Neural cell (in vitro differentiated cells): ENCODE measurements at regions not wholly inside any gene's neighbourhood (a gene's known extent, or its start where the extent isn't known, plus 50 kb on each side); places are given as distances from the start of the nearest gene placed in this dataset.

ENCODE experiments used
- H2AFZ ChIP-seq: fragments of 200-600, 300-800 bp; sonication (generic), shearing (Covaris generic); 2 replicates; pipeline ENCODE4 v1.6.0; 2014; ENCODE audit warnings: low read depth, mild to moderate bottlenecking, antibody characterized with exemption, low read length, moderate library complexity
- H3F3A ChIP-seq: fragments of 200-600 bp; shearing (Covaris generic); 2 replicates; pipeline ENCODE4 v1.6.1; 2016; ENCODE audit warnings: mild to moderate bottlenecking, moderate library complexity, mixed read lengths, antibody characterized with exemption, low read length; ENCODE audit not compliant: insufficient read depth, poor library complexity, severe bottlenecking
- H3K27ac ChIP-seq: fragments of 200-600, 300-800 bp; sonication (generic), shearing (Covaris generic); 2 replicates; pipeline ENCODE4 v1.5.1; 2014; ENCODE audit warnings: mild to moderate bottlenecking, low read length, moderate library complexity
- H3K27me3 ChIP-seq: fragments of 300-800, 200-600 bp; sonication (generic), shearing (Covaris generic); 2 replicates; pipeline ENCODE4 v1.6.0; 2014; ENCODE audit warnings: mild to moderate bottlenecking, low read depth, low read length, moderate library complexity; ENCODE audit not compliant: insufficient read depth
- H3K36me3 ChIP-seq: fragments of 300-800, 200-600 bp; sonication (generic), shearing (Covaris generic); 2 replicates; pipeline ENCODE4 v1.5.1; 2014; ENCODE audit warnings: mild to moderate bottlenecking, antibody characterized with exemption, low read length, moderate library complexity; ENCODE audit not compliant: insufficient read depth
- H3K4me2 ChIP-seq: fragments of 300-800, 200-600 bp; sonication (generic), shearing (Covaris generic); 2 replicates; pipeline ENCODE4 v1.6.0; 2014; ENCODE audit warnings: mild to moderate bottlenecking, low read length
- H3K4me3 ChIP-seq: fragments of 300-800, 200-600 bp; sonication (generic), shearing (Covaris generic); 2 replicates; pipeline ENCODE4 v1.5.1; 2014; ENCODE audit warnings: mild to moderate bottlenecking, low read length, moderate library complexity
- H3K79me2 ChIP-seq: fragments of 200-600 bp; shearing (Covaris generic); replicated peaks from 2 replicates; pipeline ENCODE4 v1.6.0; 2014; ENCODE audit warnings: mild to moderate bottlenecking, low read length, moderate library complexity; ENCODE audit not compliant: insufficient read depth
- H3K9ac ChIP-seq: fragments of 300-800, 200-600 bp; sonication (generic), shearing (Covaris generic); 2 replicates; pipeline ENCODE4 v1.6.1; 2016; ENCODE audit warnings: mild to moderate bottlenecking, low read length, mixed read lengths
- H3K9me2 ChIP-seq: fragments of 200-600 bp; shearing (Covaris generic); 2 replicates; pipeline ENCODE4 v1.6.1; 2016; ENCODE audit warnings: mild to moderate bottlenecking, low read length, mixed read lengths; ENCODE audit not compliant: insufficient read depth
- H3K9me3 ChIP-seq: fragments of 200-600, 300-800 bp; sonication (generic), shearing (Covaris generic); 2 replicates; pipeline ENCODE4 v1.6.1; 2016; ENCODE audit warnings: mild to moderate bottlenecking, mixed run types, low read length, moderate library complexity, mixed read lengths
- H4K20me1 ChIP-seq: fragments of 200-600 bp; shearing (Covaris generic); 2 replicates; pipeline ENCODE4 v1.6.1; 2016; ENCODE audit warnings: mild to moderate bottlenecking, mixed run types; ENCODE audit not compliant: insufficient read depth
- CTCF ChIP-seq: fragments of 450-650 bp; IDR thresholded peaks from 2 replicates; pipeline ENCODE4 v1.5.1; 2014; ENCODE audit warnings: antibody characterized with exemption, mild to moderate bottlenecking, moderate library complexity; ENCODE audit not compliant: poor library complexity, severe bottlenecking
- EP300 ChIP-seq: fragments of 450-650 bp; conservative IDR thresholded peaks from 2 replicates; pipeline ENCODE4 v1.6.1; 2014; ENCODE audit warnings: antibody characterized with exemption, mild to moderate bottlenecking, moderate library complexity; ENCODE audit not compliant: poor library complexity, severe bottlenecking
- EZH2 ChIP-seq: fragments of 200-600, 300-800 bp; shearing (Covaris generic), sonication (generic); IDR thresholded peaks from 2 replicates; pipeline ENCODE4 v1.6.1; 2014; ENCODE audit warnings: antibody characterized with exemption, low read length, borderline replicate concordance, mild to moderate bottlenecking; ENCODE audit not compliant: insufficient read depth, poor library complexity, severe bottlenecking
- MXI1 ChIP-seq: fragments of 450-650 bp; conservative IDR thresholded peaks from 2 replicates; pipeline ENCODE4 v1.6.1; 2014; ENCODE audit warnings: antibody characterized with exemption, mild to moderate bottlenecking; ENCODE audit not compliant: poor library complexity, severe bottlenecking
- POLR2AphosphoS5 ChIP-seq: IDR thresholded peaks from 2 replicates; pipeline ENCODE4 v1.6.1; 2012
- RAD21 ChIP-seq: fragments of 450-650 bp; conservative IDR thresholded peaks from 2 replicates; pipeline ENCODE4 v1.6.1; 2014; ENCODE audit warnings: antibody characterized with exemption, mild to moderate bottlenecking, moderate library complexity
- REST ChIP-seq: IDR thresholded peaks from 2 replicates; pipeline ENCODE4 v1.6.1; 2012; ENCODE audit warnings: borderline replicate concordance
- SMC3 ChIP-seq: fragments of 450-650 bp; conservative IDR thresholded peaks from 2 replicates; pipeline ENCODE4 v1.6.1; 2014; ENCODE audit warnings: antibody characterized with exemption, mild to moderate bottlenecking, moderate library complexity; ENCODE audit not compliant: poor library complexity
- TAF1 ChIP-seq: IDR thresholded peaks from 2 replicates; pipeline ENCODE4 v1.6.1; 2012; ENCODE audit warnings: low read depth

- Histone ChIP-seq H3K36me3 (no peaks in the 10 kb centered on the region), H2AFZ (no peak overlapping the region), H3K27me3 (no peaks in the 10 kb centered on the region), H4K20me1 (no peaks in the 10 kb centered on the region), H3K79me2 (no peaks in the 10 kb centered on the region), H3K4me3 (no peak overlapping the region), H3F3A (no peaks in the 10 kb centered on the region), H3K4me2 (no peak overlapping the region), H3K9ac (no peak overlapping the region), H3K9me3 (no peaks in the 10 kb centered on the region), H3K27ac (no peak overlapping the region), H3K9me2 (no peaks in the 10 kb centered on the region)
- no peak for TF ChIP-seq CTCF
- no peak for TF ChIP-seq SMC3
- no peak for TF ChIP-seq TAF1
- TF ChIP-seq EZH2: no peak
- no peak for TF ChIP-seq POLR2AphosphoS5
- no peak for TF ChIP-seq REST
- TF ChIP-seq RAD21: no peak
- no peak for TF ChIP-seq MXI1
- TF ChIP-seq EP300: no peak
Observed at GRCh38 chr6:137269347-137269746, 50.2 kb upstream of the IFNGR1 start.
